ENCODE measurements at regions not wholly inside any gene's neighbourhood (a gene's known extent, or its start where the extent isn't known, plus 50 kb on each side); places are given as distances from the start of the nearest gene placed in this dataset.

DNA sequence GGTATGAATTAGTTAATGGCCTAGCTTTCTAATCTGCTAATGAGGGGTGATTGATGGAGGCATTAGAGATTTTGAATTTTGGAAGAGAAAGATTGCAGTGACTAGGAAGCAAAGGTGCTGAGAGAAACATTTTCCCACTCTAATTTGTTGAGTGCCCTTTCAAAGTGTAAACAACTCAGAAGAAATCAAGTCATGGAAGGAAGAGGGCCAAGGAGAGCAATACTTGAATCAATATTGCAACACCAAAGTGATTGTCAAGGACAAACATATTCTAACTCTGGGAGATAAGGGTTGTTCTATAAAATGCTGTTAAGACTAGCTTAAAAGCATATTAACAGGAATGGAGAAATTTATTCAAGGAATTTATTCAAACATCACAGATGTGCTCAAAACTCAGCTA is 182.7 kb upstream of the FERMT1 start:
- Histone ChIP-seq H3K27ac (ENCODE audit: low read depth, low read length) (no peak overlapping the region), H3K9ac (ENCODE audit: low read length) (no peak overlapping the region), H3K4me2 (ENCODE audit: low read length) (no peak overlapping the region), H3K27me3 (ENCODE audit: insufficient read depth, low read length) (no peaks in the 10 kb centered on the region), H3K79me2 (ENCODE audit: insufficient read depth, low read length) (no peaks in the 10 kb centered on the region), H3K9me2 (ENCODE audit: insufficient read depth) (no peaks in the 10 kb centered on the region), H4K20me1 (ENCODE audit: insufficient read depth) (no peaks in the 10 kb centered on the region), H3K4me3 (replicated peaks in 1 of 2; ENCODE audit: low read depth in 1 of 2, low read length in 2 of 2) (no peak overlapping the region), H3K9me3 (ENCODE audit: control insufficient read depth in 1 of 2, insufficient read depth in 1 of 2, low read depth in 1 of 2, low read length in 2 of 2) (no peaks in the 10 kb centered on the region), H2AFZ (ENCODE audit: low read depth, low read length, poor library complexity, severe bottlenecking) (no peak overlapping the region), H3K4me1 (ENCODE audit: control insufficient read depth in 1 of 2, insufficient read depth in 2 of 2, low read length in 2 of 2) (no peaks in the 10 kb centered on the region), H3K36me3 (ENCODE audit: control insufficient read depth in 1 of 2, insufficient read depth in 2 of 2, low read length in 2 of 2) (no peaks in the 10 kb centered on the region)
- ATAC-seq, result no peak
- TF ChIP-seq ELF1 (IDR thresholded peaks at IDR 0.05; ENCODE audit: borderline replicate concordance, low read depth) (no peak), SRF (IDR thresholded peaks at IDR 0.05; ENCODE audit: low read depth) (no peak), CEBPB (IDR thresholded peaks at IDR 0.05; ENCODE audit: low read depth) (no peak)
- TF ChIP-seq, protein P1, sequence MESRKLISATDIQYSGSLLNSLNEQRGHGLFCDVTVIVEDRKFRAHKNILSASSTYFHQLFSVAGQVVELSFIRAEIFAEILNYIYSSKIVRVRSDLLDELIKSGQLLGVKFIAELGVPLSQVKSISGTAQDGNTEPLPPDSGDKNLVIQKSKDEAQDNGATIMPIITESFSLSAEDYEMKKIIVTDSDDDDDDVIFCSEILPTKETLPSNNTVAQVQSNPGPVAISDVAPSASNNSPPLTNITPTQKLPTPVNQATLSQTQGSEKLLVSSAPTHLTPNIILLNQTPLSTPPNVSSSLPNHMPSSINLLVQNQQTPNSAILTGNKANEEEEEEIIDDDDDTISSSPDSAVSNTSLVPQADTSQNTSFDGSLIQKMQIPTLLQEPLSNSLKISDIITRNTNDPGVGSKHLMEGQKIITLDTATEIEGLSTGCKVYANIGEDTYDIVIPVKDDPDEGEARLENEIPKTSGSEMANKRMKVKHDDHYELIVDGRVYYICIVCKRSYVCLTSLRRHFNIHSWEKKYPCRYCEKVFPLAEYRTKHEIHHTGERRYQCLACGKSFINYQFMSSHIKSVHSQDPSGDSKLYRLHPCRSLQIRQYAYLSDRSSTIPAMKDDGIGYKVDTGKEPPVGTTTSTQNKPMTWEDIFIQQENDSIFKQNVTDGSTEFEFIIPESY (IDR thresholded peaks at IDR 0.05; ENCODE audit: extremely low read depth, insufficient replicate concordance, low read length), result no peak
- TF ChIP-seq, protein P2, sequence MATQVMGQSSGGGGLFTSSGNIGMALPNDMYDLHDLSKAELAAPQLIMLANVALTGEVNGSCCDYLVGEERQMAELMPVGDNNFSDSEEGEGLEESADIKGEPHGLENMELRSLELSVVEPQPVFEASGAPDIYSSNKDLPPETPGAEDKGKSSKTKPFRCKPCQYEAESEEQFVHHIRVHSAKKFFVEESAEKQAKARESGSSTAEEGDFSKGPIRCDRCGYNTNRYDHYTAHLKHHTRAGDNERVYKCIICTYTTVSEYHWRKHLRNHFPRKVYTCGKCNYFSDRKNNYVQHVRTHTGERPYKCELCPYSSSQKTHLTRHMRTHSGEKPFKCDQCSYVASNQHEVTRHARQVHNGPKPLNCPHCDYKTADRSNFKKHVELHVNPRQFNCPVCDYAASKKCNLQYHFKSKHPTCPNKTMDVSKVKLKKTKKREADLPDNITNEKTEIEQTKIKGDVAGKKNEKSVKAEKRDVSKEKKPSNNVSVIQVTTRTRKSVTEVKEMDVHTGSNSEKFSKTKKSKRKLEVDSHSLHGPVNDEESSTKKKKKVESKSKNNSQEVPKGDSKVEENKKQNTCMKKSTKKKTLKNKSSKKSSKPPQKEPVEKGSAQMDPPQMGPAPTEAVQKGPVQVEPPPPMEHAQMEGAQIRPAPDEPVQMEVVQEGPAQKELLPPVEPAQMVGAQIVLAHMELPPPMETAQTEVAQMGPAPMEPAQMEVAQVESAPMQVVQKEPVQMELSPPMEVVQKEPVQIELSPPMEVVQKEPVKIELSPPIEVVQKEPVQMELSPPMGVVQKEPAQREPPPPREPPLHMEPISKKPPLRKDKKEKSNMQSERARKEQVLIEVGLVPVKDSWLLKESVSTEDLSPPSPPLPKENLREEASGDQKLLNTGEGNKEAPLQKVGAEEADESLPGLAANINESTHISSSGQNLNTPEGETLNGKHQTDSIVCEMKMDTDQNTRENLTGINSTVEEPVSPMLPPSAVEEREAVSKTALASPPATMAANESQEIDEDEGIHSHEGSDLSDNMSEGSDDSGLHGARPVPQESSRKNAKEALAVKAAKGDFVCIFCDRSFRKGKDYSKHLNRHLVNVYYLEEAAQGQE (IDR thresholded peaks at IDR 0.05; ENCODE audit: low read depth), result no peak
- POLR2A ChIA-PET, result no interaction called here
- BruUV-seq (replicated peaks), result no TSS peak
- CTCF ChIA-PET, result no interaction called here
- no peak for DNase-seq (ENCODE audit: low read depth, low spot score)
- RAD21 ChIA-PET (ENCODE audit: low non-redundant PET in 1 of 2, low total read pairs in 2 of 2, uncharacterized antibody in 2 of 2, unreplicated experiment in 2 of 2), result no interaction called here
- intact Hi-C loops (cut with micrococcal nuclease), result no loop called here

Data from HCT116 (cell line).